Epithelial cell of esophagus (primary cell): ENCODE measurements at regions not wholly inside any gene's neighbourhood (a gene's known extent, or its start where the extent isn't known, plus 50 kb on each side); places are given as distances from the start of the nearest gene placed in this dataset.
A peak's percentile ranks its signal among the peaks of the same experiment; 100 is the strongest.
"Not testable (repeated sequence)": the region's sequence is repeated elsewhere in the genome, so short reads cannot be mapped to it uniquely, and the experiment has no call there.

Source experiments
- DNase-seq: peaks from one replicate; pipeline ENCODE4 v3.0.0; 2010; ENCODE audit warnings: low read depth
- H3K4me3 ChIP-seq: 2 replicates; pipeline ENCODE4 v1.5.1; 2011; ENCODE audit warnings: mild to moderate bottlenecking, low read length, control low read depth
- TF ChIP-seq, protein P1 (sequence below): IDR thresholded peaks from 2 replicates; pipeline ENCODE4 v1.5.1; 2011; ENCODE audit warnings: low read depth, mild to moderate bottlenecking, low read length, control low read depth, inconsistent platforms; ENCODE audit not compliant: insufficient read depth; ENCODE audit errors: missing control alignments

DNA sequence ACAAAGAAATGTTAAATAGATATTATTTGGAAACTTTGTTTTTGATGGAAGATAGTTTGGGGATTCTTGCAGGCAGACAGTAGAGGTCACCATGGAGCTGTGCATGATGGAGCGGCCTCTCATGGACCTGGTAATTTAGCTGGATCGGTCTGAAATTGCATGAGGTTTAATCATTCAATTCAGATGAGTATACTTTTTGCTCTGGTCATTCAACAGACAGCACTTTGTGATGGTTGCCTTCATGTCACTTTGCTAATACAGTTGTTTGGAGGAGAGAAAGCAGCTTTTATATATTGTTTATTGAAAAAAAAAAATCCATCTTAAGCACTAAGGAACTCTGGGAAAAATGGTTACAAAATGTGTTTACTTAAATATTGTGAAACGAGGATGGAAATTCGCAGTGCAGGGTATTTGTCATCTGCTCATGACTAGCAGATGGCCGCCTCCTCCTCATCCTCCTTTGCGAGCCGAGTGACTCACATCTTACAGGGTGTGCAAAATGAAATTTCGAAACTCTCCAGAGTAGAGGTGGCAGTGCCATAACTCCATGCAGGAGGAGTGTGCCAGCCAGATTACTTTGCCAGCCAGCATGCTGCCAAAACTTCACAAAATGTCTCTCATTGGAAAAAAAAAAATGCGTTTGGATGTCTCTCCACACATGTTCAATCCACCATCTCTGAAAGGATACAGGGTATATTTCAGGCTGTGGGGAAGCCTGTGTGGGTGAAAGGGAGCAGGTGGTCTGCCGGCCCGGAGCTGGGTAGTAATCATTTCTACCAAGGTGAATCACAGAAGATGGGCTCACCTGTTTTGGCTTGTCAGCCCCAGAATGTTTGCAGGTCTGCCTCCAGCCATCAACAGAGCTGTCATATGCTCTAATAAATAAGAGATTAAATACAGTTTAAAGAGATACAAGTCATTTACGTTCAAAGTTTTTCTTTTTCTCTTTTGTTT lies 314.9 kb upstream of the DIPK2B start:
- no peak overlapping the region for H3K4me3 ChIP-seq
- TF ChIP-seq, protein P1, sequence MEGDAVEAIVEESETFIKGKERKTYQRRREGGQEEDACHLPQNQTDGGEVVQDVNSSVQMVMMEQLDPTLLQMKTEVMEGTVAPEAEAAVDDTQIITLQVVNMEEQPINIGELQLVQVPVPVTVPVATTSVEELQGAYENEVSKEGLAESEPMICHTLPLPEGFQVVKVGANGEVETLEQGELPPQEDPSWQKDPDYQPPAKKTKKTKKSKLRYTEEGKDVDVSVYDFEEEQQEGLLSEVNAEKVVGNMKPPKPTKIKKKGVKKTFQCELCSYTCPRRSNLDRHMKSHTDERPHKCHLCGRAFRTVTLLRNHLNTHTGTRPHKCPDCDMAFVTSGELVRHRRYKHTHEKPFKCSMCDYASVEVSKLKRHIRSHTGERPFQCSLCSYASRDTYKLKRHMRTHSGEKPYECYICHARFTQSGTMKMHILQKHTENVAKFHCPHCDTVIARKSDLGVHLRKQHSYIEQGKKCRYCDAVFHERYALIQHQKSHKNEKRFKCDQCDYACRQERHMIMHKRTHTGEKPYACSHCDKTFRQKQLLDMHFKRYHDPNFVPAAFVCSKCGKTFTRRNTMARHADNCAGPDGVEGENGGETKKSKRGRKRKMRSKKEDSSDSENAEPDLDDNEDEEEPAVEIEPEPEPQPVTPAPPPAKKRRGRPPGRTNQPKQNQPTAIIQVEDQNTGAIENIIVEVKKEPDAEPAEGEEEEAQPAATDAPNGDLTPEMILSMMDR: peak; percentile 70
- peak; percentile 95 for DNase-seq

DNA sequence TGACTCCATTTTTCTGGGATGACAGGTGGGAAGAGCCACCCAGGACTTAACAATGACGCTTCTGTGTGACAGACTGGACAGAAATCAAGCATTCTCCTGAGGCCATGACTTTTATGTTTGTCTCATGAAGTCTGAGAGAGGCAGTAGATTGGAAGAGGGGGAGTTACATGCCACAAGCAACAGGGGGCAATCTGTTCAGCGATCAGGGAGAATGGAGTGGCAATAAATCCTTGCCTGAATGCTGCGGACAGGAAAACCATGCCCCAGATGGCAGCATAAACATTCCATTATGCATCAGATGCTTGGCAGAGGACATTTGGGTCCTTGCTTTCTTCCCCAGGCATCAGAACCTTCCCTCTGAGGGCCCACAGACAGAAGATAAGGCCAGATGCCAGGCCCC lies 312.4 kb upstream of the DIPK2B start:
- DNase-seq: no peak
- TF ChIP-seq, protein P1: no peak
- H3K4me3 ChIP-seq: no peak overlapping the region

GRCh38 chrX:45508454-45508853 lies 307.8 kb upstream of the DIPK2B start:
- no peak overlapping the region for H3K4me3 ChIP-seq
- DNase-seq: peak; percentile 49
- TF ChIP-seq, protein P1: no peak

DNA sequence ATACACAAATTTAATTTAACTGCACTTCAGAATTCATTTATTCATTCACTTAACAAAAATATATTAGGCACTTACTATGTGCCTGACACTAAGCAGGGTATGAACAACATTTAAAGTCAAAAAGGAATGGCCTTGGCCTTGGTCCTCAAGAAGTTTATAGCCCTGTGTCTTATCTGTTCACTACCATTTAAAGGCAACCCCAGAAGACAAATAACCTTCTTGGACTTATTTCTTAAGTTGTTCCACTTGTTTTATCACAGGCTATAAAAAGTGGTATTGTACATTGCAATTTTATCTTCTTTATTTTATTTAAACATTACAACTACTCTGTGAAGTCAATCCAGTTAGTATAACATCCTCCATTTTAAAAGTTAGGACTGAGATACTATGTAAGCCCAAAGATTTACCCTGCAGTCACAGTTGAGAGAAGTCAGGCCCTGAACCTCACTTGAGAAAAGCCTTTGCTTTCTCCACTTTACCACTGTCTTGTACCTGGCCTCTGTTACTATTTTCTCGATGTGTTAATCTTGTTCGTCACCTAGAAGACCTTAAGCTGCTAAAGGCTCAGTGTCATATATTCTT lies 305.6 kb upstream of the DIPK2B start:
- H3K4me3 ChIP-seq: no peak overlapping the region
- DNase-seq: no peak
- TF ChIP-seq, protein P1: no peak

DNA sequence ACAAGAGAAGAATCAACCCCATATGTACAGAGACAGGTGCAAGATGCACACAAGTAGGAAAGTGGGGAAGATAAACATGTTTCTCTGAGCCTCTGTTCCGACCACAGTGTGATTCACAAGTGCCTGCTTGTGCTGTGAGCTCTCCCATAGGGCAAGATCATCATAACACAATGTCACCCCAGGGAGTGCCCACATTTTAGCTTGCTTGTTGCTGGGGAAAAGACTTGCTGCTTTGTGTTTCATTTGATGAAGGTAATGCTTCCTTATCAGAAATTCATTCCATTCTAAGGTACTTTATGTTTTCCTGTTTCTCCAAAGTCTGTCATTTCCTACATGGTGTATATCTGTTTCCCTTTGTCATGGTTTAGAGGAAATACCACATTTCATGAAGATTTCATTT lies 304.5 kb upstream of the DIPK2B start:
- no peak overlapping the region for H3K4me3 ChIP-seq
- peak; percentile 88 for DNase-seq
- TF ChIP-seq, protein P1: no peak

DNA sequence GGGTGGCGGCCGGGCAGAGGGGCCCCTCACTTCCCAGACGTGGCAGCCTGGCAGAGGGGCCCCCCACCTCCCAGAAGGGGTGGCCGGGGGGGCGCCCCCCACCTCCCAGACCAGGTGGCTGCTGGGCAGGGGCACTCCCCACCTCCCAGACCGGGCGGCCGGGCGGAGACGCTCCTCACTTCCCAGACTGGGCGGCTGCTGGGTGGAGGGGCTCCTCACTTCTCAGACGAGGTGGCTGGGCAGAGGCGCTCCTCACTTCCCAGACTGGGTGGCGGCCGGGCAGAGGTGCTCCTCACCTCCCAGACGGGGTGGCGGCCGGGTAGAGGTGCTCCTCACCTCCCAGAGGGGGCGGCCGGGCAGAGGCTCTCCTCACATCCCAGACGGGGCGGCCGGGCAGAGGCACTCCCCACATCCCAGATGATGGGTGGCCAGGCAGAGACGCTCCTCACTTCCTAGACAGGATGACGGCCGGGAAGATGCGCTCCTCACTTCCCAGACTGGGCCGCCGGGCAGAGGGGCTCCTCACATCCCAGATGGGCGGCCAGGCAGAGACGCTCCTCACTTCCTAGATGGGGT lies 303.2 kb upstream of the DIPK2B start:
- not testable (repeated sequence) for DNase-seq, H3K4me3 ChIP-seq

- TF ChIP-seq, protein P1: no peak
- no peak overlapping the region for H3K4me3 ChIP-seq
- DNase-seq: no peak
Observed at GRCh38 chrX:45502396-45502795, 301.7 kb upstream of the DIPK2B start.
